ENCODE measurements at regions not wholly inside any gene's neighbourhood (a gene's known extent, or its start where the extent isn't known, plus 50 kb on each side); places are given as distances from the start of the nearest gene placed in this dataset.

GRCh38 chr3:127339928-127340861 lies 52.3 kb upstream of the PRR20G start:
- no peak for ATAC-seq
- CTCF ChIA-PET = no interaction called here
- RAD21 ChIA-PET (ENCODE audit: low non-redundant PET in 1 of 2, low total read pairs in 2 of 2, uncharacterized antibody in 2 of 2, unreplicated experiment in 2 of 2) = no interaction called here
- POLR2A ChIA-PET = no interaction called here
- H3K27me3 ChIP-seq (ENCODE audit: insufficient read depth, low read length) = no peaks in the 10 kb centered on the region
- intact Hi-C loops (cut with micrococcal nuclease) = no loop called here
- no peak for DNase-seq (ENCODE audit: low read depth, low spot score)
- no TSS peak for BruUV-seq (replicated peaks)
- H3K36me3 ChIP-seq (ENCODE audit: control insufficient read depth in 1 of 2, insufficient read depth in 2 of 2, low read length in 2 of 2) = no peaks in the 10 kb centered on the region
- TF ChIP-seq RAD21 (IDR thresholded peaks at IDR 0.05; ENCODE audit: low read depth) (0 out of 2 replicates have a peak, but pooled peaks have one; percentile 10), SIN3A (IDR thresholded peaks at IDR 0.05; ENCODE audit: low read depth) (no peak)
- H3K9me2 ChIP-seq (ENCODE audit: insufficient read depth) = no peaks in the 10 kb centered on the region
- H3K9me3 ChIP-seq (ENCODE audit: control insufficient read depth in 1 of 2, insufficient read depth in 1 of 2, low read depth in 1 of 2, low read length in 2 of 2) = no peaks in the 10 kb centered on the region
- no peak overlapping the region for H2AFZ ChIP-seq (ENCODE audit: low read depth, low read length, poor library complexity, severe bottlenecking)
- H3K4me1 ChIP-seq (ENCODE audit: control insufficient read depth in 1 of 2, insufficient read depth in 2 of 2, low read length in 2 of 2) = no peaks in the 10 kb centered on the region
- no peaks in the 10 kb centered on the region for H4K20me1 ChIP-seq (ENCODE audit: insufficient read depth)
- H3K4me2 ChIP-seq (ENCODE audit: low read length) = no peak overlapping the region
- no peak overlapping the region for H3K9ac ChIP-seq (ENCODE audit: low read length)
- no peak overlapping the region for H3K4me3 ChIP-seq (replicated peaks in 1 of 2; ENCODE audit: low read depth in 1 of 2, low read length in 2 of 2)
- H3K27ac ChIP-seq (ENCODE audit: low read depth, low read length) = no peak overlapping the region
- H3K79me2 ChIP-seq (ENCODE audit: insufficient read depth, low read length) = no peaks in the 10 kb centered on the region

GRCh38 chr3:127339016-127339415 lies 51.2 kb upstream of the PRR20G start:
- ChIA-PET POLR2A (no interaction called here), RAD21 (ENCODE audit: low non-redundant PET in 1 of 2, low total read pairs in 2 of 2, uncharacterized antibody in 2 of 2, unreplicated experiment in 2 of 2) (no interaction called here), CTCF (no interaction called here)
- no peak overlapping the region for H3K9ac ChIP-seq (ENCODE audit: low read length)
- no peaks in the 10 kb centered on the region for H3K9me3 ChIP-seq (ENCODE audit: control insufficient read depth in 1 of 2, insufficient read depth in 1 of 2, low read depth in 1 of 2, low read length in 2 of 2)
- no peaks in the 10 kb centered on the region for H3K79me2 ChIP-seq (ENCODE audit: insufficient read depth, low read length)
- no TSS peak for BruUV-seq (replicated peaks)
- no peaks in the 10 kb centered on the region for H3K9me2 ChIP-seq (ENCODE audit: insufficient read depth)
- no peaks in the 10 kb centered on the region for H3K36me3 ChIP-seq (ENCODE audit: control insufficient read depth in 1 of 2, insufficient read depth in 2 of 2, low read length in 2 of 2)
- H3K4me2 ChIP-seq (ENCODE audit: low read length) = no peak overlapping the region
- TF ChIP-seq ZNF274 (IDR thresholded peaks at IDR 0.05; ENCODE audit: low read depth, low read length) (no peak), TCF7L2 (IDR thresholded peaks at IDR 0.05; ENCODE audit: borderline replicate concordance, extremely low read depth, insufficient read depth, insufficient read length) (no peak), JUND (IDR thresholded peaks at IDR 0.05) (no peak)
- DNase-seq (ENCODE audit: low read depth, low spot score) = no peak
- H3K4me3 ChIP-seq (replicated peaks in 1 of 2; ENCODE audit: low read depth in 1 of 2, low read length in 2 of 2) = no peak overlapping the region
- ATAC-seq = no peak
- H4K20me1 ChIP-seq (ENCODE audit: insufficient read depth) = no peaks in the 10 kb centered on the region
- no peaks in the 10 kb centered on the region for H3K27me3 ChIP-seq (ENCODE audit: insufficient read depth, low read length)
- H3K4me1 ChIP-seq (ENCODE audit: control insufficient read depth in 1 of 2, insufficient read depth in 2 of 2, low read length in 2 of 2) = no peaks in the 10 kb centered on the region
- no peak overlapping the region for H3K27ac ChIP-seq (ENCODE audit: low read depth, low read length)
- H2AFZ ChIP-seq (ENCODE audit: low read depth, low read length, poor library complexity, severe bottlenecking) = no peak overlapping the region
- intact Hi-C loops (cut with micrococcal nuclease) = no loop called here

All from HCT116 (cell line).